ENCODE measurements at regions not wholly inside any gene's neighbourhood (a gene's known extent, or its start where the extent isn't known, plus 50 kb on each side); places are given as distances from the start of the nearest gene placed in this dataset.

DNA sequence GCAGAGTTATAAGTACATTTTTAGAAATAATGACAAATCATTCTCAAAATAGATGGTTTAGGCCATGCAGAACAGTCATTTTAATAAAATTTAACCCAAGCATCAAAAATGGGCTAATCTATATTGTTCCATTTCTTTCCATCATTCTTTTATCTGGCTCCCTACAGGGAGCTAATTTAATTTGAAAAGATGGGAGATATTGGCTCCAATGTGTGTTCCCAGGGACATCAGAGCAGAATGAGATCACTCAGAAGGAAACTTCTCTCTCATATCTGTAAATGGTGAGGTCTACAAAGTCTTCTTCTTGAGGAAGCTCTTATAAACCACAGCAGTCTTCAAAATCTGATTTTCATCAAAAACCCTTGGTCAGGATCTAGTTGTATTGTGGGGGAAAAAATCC lies 119.4 kb upstream of the RAB6C start:
- Histone ChIP-seq H4K20me1 (ENCODE audit: insufficient read depth) (no peaks in the 10 kb centered on the region), H3K79me2 (ENCODE audit: low read depth) (no peaks in the 10 kb centered on the region), H3K9me2 (ENCODE audit: insufficient read depth) (no peaks in the 10 kb centered on the region), H3K27ac (no peak overlapping the region), H2AFZ (no peak overlapping the region), H3K36me3 (ENCODE audit: low read depth) (no peaks in the 10 kb centered on the region), H3K4me3 (no peak overlapping the region), H3F3A (ENCODE audit: insufficient read depth, low read depth) (no peaks in the 10 kb centered on the region), H3K9me3 (ENCODE audit: insufficient read depth, low read depth) (no peaks in the 10 kb centered on the region), H3K4me2 (no peak overlapping the region), H3K4me1 (replicated peaks; ENCODE audit: insufficient read depth) (no peaks in the 10 kb centered on the region), H3K27me3 (ENCODE audit: insufficient read depth, low read depth) (peaks cover 40% of the 10 kb centered on the region)
- no TSS peak for BruUV-seq (replicated peaks)
- TF ChIP-seq EZH2 (IDR thresholded peaks at IDR 0.05; ENCODE audit: low read depth): no peak
- TF ChIP-seq, protein P1, sequence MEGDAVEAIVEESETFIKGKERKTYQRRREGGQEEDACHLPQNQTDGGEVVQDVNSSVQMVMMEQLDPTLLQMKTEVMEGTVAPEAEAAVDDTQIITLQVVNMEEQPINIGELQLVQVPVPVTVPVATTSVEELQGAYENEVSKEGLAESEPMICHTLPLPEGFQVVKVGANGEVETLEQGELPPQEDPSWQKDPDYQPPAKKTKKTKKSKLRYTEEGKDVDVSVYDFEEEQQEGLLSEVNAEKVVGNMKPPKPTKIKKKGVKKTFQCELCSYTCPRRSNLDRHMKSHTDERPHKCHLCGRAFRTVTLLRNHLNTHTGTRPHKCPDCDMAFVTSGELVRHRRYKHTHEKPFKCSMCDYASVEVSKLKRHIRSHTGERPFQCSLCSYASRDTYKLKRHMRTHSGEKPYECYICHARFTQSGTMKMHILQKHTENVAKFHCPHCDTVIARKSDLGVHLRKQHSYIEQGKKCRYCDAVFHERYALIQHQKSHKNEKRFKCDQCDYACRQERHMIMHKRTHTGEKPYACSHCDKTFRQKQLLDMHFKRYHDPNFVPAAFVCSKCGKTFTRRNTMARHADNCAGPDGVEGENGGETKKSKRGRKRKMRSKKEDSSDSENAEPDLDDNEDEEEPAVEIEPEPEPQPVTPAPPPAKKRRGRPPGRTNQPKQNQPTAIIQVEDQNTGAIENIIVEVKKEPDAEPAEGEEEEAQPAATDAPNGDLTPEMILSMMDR (conservative IDR thresholded peaks at IDR 0.05): no peak
- ChIA-PET POLR2A (ENCODE audit: unreplicated experiment) (no interaction called here), CTCF (no interaction called here)
- intact Hi-C loops (cut with micrococcal nuclease; ENCODE audit: unreplicated experiment): no loop called here
- DNase-seq: no peak

DNA sequence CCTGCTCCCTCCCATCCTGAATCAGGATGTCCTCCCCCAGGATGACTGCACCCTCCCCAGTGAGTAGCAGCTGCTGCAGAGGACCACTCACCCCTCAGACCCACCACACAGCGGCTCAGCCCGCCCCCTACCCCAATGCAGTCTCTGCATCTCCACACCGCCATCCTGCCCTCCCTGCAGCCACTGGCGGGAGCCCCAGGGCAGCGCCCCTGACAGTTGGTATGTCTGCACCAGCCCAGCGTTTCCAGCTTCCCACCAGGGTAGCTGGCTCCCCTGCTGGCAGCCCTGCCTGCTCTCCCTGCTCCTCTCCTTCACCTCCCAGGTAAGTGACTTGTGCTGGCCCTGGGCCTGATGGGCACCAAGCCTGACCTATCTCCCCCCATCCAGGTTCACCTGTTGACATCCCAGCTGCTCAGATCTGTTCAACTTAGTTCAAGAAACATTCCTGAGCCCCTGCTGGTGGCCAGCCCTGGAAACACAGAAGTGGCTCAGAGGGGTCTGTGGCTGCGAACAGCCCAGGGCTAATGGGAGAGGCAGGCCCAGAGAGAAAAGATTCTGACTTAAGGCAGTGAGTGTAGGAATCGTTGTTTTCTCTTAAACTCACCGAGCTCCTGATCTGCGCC lies 117.7 kb upstream of the RAB6C start:
- CTCF ChIA-PET: no interaction called here
- intact Hi-C loops (cut with micrococcal nuclease; ENCODE audit: unreplicated experiment): no loop called here

DNA sequence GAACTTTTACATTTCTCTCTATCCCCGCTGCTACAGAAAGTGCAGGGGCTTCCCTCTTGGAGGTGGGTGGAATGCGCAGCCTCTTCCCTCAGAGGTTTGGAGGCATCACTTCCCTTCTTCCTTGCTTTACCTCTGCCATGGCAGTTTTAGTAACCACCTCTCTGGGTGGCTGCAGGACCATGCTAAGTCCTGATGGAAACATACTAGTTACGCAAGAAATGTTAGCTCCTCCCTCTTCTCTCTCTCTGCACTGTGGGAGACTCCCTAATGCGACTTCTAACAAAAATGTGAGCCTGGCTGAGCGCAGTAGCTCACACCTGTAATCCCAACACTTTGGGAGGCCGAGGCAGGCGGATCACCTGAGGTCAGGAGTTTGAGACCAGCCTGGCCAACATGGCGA lies 116.8 kb upstream of the RAB6C start:
- Histone ChIP-seq H3K9me2 (ENCODE audit: insufficient read depth) (no peaks in the 10 kb centered on the region), H3F3A (ENCODE audit: insufficient read depth, low read depth) (no peaks in the 10 kb centered on the region), H3K4me3 (no peak overlapping the region), H3K36me3 (ENCODE audit: low read depth) (no peaks in the 10 kb centered on the region), H3K4me2 (no peak overlapping the region), H4K20me1 (ENCODE audit: insufficient read depth) (no peaks in the 10 kb centered on the region), H2AFZ (no peak overlapping the region), H3K9me3 (ENCODE audit: insufficient read depth, low read depth) (no peaks in the 10 kb centered on the region), H3K27ac (no peak overlapping the region), H3K4me1 (replicated peaks; ENCODE audit: insufficient read depth) (no peaks in the 10 kb centered on the region), H3K27me3 (ENCODE audit: insufficient read depth, low read depth) (peaks cover 55% of the 10 kb centered on the region), H3K79me2 (ENCODE audit: low read depth) (no peaks in the 10 kb centered on the region)
- intact Hi-C loops (cut with micrococcal nuclease; ENCODE audit: unreplicated experiment): no loop called here
- DNase-seq: no peak
- POLR2A ChIA-PET (ENCODE audit: unreplicated experiment): no interaction called here
- no TSS peak for BruUV-seq (replicated peaks)
- TF ChIP-seq, protein P1 (conservative IDR thresholded peaks at IDR 0.05): no peak
- TF ChIP-seq EZH2 (IDR thresholded peaks at IDR 0.05; ENCODE audit: low read depth): no peak
- CTCF ChIA-PET: no interaction called here

More for the DNA sequence above, 117.7 kb upstream of the RAB6C start:
- Histone ChIP-seq H3K4me2 (no peak overlapping the region), H2AFZ (no peak overlapping the region), H4K20me1 (ENCODE audit: insufficient read depth) (no peaks in the 10 kb centered on the region), H3K4me3 (no peak overlapping the region), H3F3A (ENCODE audit: insufficient read depth, low read depth) (no peaks in the 10 kb centered on the region), H3K36me3 (ENCODE audit: low read depth) (no peaks in the 10 kb centered on the region), H3K27ac (no peak overlapping the region), H3K4me1 (replicated peaks; ENCODE audit: insufficient read depth) (no peaks in the 10 kb centered on the region), H3K79me2 (ENCODE audit: low read depth) (no peaks in the 10 kb centered on the region), H3K9me2 (ENCODE audit: insufficient read depth) (no peaks in the 10 kb centered on the region), H3K9me3 (ENCODE audit: insufficient read depth, low read depth) (no peaks in the 10 kb centered on the region), H3K27me3 (ENCODE audit: insufficient read depth, low read depth) (peaks cover 50% of the 10 kb centered on the region)
- no peak for DNase-seq
- POLR2A ChIA-PET (ENCODE audit: unreplicated experiment): no interaction called here
- TF ChIP-seq, protein P1 (conservative IDR thresholded peaks at IDR 0.05): no peak
- no peak for TF ChIP-seq EZH2 (IDR thresholded peaks at IDR 0.05; ENCODE audit: low read depth)
- BruUV-seq (replicated peaks): no TSS peak
